ENCODE measurements at regions not wholly inside any gene's neighbourhood (a gene's known extent, or its start where the extent isn't known, plus 50 kb on each side); places are given as distances from the start of the nearest gene placed in this dataset.
A peak's percentile ranks its signal among the peaks of the same experiment; 100 is the strongest.
"Not testable (repeated sequence)": the region's sequence is repeated elsewhere in the genome, so short reads cannot be mapped to it uniquely, and the experiment has no call there.

DNA sequence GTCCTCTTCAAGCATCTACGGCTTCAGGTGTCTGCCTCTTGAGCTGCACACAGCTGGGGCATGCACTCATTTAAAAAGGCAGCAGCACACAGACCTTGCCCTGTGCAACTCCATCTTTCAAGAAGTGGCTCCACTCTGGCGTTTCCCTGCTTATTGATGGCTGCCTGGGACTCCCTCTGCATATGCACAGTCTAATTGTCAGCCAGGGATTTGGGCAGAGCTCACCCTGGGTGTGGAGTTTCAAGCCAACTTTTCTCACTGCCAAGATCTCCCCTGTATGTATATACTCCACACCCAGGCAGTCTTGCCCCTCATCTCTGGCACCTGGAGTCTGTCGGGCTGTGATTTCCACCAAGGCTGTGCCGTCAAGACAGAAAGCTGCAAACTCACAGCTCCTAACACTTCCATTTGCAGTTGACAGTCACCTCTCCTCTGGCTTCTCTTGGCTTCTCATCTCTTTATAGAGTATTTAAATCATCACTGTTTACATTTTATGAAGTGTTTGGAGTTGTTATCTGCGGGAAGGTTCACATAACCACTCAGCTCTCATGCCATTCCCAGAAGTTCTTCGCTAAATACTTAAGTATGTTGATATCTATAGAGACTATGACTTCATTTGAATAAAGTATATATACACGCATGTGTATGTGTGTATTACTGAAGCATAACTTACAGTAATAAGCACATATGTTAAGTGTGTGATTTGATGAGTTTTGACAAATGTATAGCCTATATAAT is 130.5 kb upstream of the ZNF469 start:
- DNase-seq: not testable (repeated sequence)

DNA sequence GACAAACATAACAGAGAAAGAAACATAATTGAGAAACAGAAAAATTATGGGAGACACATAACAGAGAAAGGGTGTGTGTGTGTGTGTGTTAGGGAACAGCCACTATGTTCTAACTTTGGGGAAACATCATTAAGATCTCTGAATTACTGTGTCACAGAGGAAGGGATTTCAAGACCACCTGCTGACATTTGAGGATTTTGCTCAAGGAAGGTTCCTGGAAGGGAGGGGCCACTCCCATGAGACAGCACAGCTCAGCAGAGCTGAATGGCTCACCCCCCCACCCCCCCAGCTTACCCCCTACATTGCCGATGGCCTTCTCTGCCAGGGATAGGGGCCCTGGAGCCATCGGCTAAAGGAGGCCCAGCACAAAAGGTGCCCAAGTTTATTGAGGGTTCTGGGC is 124.6 kb upstream of the ZNF469 start:
- not testable (repeated sequence) for DNase-seq

- not testable (repeated sequence) for DNase-seq
Observed at GRCh38 chr16:88258764-88259525, 123.8 kb upstream of the ZNF469 start.

GRCh38 chr16:88259538-88259937 is 123.2 kb upstream of the ZNF469 start:
- DNase-seq: not testable (repeated sequence)

DNA sequence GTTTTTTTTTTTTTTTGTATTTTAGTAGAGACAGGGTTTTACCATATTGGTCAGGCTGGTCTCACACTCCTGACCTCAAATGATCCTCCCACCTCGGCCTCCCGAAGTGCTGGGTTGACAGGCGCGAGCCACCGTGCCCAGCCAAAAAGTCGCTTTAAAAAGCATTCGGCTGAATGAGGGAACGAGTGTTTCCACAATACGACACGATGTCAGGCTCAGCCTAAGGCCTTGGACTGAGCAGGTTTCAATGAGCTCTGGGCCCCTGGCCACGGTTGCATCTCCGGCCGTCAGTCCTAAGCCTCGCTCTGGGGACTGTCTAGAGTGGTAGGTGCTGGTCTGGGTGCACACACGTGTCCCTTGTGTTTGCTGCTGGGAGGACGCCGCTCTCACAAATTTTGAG is 122.6 kb upstream of the ZNF469 start:
- not testable (repeated sequence) for DNase-seq

DNA sequence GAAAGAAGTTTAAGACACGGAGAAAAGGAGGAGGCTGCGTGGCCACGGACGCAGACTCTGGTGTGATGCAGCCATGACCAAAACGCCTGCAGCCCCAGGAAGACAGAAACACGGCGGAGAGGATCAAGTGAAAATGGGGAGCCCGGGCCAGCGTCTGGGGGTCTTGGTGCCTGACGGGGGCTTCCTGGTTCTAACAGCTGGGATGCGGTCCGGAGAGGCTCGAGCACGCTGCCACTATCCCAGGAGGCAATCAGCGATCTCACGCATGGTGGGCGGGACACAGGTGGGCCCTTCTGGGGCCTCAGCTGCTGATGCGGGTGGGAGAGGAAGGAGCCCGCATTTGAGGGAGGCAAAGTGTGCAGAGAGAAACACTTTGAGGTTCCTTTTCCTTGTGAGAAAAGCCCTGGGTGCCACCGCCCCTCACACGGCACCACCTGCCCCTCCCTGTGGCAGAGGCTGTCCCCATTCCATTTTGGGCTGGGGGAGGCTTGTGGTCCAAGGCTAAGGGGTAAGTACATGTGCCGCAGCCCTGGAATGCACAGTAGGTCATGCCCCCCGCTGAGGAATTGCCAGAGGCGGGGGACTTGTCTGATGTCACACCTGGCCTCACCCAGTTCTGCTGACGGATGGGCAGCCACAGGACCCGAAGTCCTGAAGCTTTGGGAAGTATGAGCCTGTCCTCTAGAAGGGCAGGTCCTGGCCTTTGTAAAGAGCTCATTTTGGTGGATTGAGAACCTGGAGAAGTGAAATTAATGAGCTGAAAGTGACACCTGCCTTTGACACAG is 121.7 kb upstream of the ZNF469 start:
- DNase-seq: not testable (repeated sequence)

DNA sequence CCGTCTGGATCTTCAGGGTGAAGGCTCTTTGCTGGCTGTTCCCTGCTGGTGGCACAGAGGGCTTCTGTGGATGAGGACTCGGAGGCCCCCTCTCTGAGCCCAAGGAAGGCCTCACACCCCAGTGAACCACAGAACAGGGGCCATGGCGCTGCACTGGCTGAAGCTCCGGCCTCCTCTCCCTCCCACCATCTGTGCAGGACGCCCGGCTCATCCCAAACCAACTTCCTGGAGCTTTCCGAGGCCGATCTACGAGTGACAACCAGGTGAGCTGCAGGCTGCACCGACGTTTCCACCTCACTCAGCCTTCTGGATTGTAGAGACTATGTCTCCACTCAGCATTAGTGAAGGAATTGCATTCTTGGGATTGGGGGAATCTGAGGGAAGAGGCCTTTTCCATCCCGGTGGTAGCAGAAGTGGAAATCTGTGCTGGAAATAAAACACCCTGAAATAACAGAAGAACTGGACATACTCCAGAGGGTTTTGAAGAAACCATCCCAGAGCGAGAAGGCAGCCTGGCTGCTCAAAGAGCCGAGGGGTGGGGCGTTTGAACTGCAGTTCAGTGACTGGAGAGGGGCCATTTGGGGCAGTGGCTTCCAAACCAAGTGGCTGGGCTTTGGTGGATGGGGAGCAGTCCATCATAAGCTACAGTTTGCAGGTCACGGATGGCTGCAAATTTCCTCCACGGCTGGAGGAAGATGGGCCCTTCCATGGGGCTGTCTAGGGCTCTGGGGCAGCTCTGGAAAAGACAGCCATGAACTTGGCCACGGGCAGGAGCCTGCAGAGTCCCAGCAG is 120.7 kb upstream of the ZNF469 start:
- not testable (repeated sequence) for DNase-seq

DNA sequence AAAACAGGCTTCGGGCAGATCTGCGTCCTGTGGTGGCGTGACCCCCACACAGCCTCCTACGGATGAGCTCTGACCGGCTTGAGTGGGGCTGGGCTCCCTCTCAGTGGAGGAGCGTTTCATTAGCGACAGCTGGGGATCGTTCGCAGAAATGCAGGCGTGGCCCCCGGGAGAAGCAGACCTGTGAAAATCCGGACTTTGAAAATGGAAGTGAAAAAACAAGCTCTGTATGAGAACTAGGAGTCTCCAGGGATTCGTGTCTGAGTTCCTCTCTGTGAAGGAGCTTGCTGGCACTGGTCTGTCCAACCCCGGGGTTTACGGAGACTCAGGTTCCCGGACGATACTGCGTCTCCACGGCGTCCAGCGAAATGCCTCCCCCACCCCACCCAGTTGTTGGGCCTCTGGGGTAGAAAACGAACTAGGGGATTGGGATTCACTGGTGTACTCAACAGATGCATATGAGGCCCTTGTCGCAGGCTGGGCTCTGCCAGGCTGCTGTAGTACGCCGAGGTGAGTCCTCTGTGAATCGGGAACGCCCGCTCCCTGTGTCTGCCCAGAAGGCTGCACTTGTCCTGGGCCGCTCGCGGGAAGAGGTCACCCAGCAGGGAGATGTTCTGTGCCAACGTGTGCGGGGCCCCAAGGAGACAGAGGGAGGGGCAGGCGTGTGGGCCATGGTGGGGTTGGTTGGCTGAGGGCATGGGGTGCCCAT is 119.7 kb upstream of the ZNF469 start:
- DNase-seq: not testable (repeated sequence)

- DNase-seq: not testable (repeated sequence)
Observed at GRCh38 chr16:88263681-88264287, 119.0 kb upstream of the ZNF469 start.

- peak; percentile 70 for DNase-seq
Observed at GRCh38 chr16:88264641-88265285, 118.0 kb upstream of the ZNF469 start.

DNA sequence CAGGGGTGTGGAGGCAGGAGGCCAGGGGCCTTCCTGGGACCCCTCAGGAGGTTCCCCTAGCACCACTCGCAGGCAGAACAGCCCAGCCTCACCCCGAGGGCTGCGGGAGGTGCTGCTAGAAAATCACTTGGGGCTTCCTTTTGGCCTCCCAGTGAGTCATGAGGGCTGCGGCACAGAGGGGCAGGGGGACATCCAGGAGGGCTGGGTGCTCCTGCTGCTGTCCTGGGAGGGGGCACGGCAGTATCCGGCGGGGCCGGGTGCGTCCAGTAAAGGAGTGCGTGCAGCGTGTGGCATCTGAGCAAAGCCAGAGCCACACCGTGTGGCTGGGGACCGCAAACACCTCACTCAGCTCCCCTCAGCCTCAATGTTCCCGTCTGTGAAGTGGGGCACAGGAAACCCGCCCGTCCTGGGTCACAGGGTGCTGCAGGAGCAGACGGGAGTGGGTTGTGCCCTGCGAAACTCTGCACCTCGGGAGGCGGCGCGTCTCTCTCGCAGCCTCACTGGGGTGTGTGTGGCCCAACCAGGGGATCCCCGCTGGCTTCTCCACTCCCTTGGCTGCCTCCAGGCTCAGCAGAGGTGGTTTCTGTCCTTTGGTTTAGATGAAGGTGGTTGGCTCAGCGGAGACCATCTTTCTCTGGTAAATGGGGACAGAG is 117.3 kb upstream of the ZNF469 start:
- peak; percentile 52 for DNase-seq

GRCh38 chr16:88266036-88266435 is 116.7 kb upstream of the ZNF469 start:
- DNase-seq: not testable (repeated sequence)

DNA sequence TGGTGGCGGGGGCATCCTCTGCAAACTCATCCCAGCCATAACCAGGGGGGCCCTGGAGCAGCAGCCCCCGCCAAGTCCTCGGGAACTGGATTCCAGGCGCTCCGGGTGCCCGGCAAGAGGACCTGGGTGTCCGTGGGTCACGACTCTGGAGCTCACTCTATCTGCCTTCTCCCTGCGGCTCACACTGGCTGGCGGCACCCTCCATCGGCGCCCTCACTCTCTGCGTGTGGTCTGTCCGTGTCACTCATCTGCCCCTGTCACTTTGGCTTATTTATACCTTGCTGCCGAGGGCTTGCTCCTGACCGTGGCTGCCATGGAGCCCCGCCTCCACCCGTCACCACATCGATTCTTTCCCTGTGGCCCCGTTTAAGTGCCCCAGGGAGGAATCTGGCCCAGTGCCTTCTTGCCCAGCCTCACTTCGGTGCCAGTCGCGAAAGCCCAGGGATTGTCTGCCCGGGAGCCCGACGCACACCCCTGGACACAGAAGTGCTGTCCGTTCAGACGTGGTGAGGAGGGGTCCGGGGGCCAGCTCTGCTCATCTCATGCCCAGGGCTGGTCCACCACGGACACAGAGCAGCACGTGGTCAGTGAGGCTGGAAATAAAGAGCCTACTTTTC is 115.7 kb upstream of the ZNF469 start:
- DNase-seq: not testable (repeated sequence)

GRCh38 chr16:88268186-88268970 is 114.4 kb upstream of the ZNF469 start:
- DNase-seq: not testable (repeated sequence)

DNA sequence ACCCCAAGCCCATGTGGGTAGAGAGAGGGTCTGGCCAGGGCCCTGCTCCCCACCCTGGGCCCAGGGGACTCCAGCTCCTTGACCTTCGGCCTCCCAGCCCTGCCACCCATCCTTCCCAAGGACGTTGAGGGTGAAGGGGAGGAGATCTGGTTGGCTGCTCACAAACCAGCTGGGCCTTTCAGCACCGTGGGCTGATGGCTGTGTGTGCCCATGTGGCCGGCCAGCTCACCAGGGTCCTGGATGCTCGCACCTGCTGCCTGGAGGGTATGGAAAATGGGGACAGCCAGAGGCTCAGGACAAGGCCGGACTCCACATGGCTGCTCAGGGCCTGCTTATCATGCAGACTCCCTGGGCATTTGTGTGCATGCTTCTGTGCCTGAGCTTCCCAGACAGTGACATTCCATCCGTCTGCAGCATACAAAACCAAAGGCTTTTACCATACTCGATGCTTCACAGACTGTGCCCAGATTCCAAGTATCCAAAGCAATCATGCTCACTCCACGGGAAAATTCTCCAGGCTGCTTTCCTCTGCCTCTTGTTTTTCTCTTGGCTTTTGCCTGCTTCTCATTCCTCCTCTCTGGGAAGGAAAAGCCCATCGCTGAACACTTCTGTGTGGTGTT is 112.5 kb upstream of the ZNF469 start:
- DNase-seq: not testable (repeated sequence)

GRCh38 chr16:88271296-88271695 is 111.5 kb upstream of the ZNF469 start:
- DNase-seq: not testable (repeated sequence)

DNA sequence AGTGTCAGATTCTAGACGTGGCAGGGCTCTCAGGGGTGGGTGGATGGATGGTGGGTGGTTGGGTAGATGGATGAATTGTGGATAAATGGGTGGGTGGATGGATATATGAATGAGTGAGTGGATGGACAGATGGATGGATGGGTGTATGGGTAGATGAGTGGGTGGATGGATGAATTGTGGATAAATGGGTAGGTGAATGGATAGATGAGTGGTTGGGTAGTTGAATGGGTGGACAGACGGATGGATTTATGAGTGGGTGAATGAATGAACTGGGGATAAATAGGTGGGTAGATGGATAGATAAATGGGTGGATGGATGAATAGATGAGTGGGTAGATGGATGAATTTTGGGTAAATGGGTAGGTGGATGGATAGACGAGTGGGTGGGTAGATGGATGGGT is 111.0 kb upstream of the ZNF469 start:
- not testable (repeated sequence) for DNase-seq

- DNase-seq: not testable (repeated sequence)
Observed at GRCh38 chr16:88272437-88272836, 110.3 kb upstream of the ZNF469 start.

Measured in activated naive CD4-positive, alpha-beta T cell treated with Interleukin-2 at 50 U/mL for 16 hours (primary cell).